Bronchial epithelial cell (primary cell): ENCODE measurements at regions not wholly inside any gene's neighbourhood (a gene's known extent, or its start where the extent isn't known, plus 50 kb on each side); places are given as distances from the start of the nearest gene placed in this dataset.
"Not testable (repeated sequence)": the region's sequence is repeated elsewhere in the genome, so short reads cannot be mapped to it uniquely, and the experiment has no call there.

Source experiments
- DNase-seq: peaks from one replicate; pipeline ENCODE4 v3.0.0-alpha.2; 2010; ENCODE audit warnings: low read depth
- FAIRE-seq: peaks from 2 replicates; lab custom pipeline; 2011; peaks lifted over from hg19 to GRCh38; lab: Jason Lieb, UNC
- H3K27me3 ChIP-seq: 2 replicates; pipeline ENCODE4 v1.5.1; 2011; ENCODE audit warnings: low read length; ENCODE audit not compliant: control insufficient read depth, insufficient read depth
- H3K36me3 ChIP-seq: 2 replicates; pipeline ENCODE4 v1.5.1; 2011; ENCODE audit warnings: low read length; ENCODE audit not compliant: control insufficient read depth, insufficient read depth
- H3K4me3 ChIP-seq: 2 replicates; pipeline ENCODE4 v1.5.1; 2011; ENCODE audit warnings: mild to moderate bottlenecking, low read depth, low read length, control low read depth
- CTCF ChIP-seq: IDR thresholded peaks from 2 replicates; pipeline ENCODE4 v1.5.1; 2011; ENCODE audit warnings: mild to moderate bottlenecking, moderate library complexity, low read length, control low read depth, inconsistent platforms; ENCODE audit not compliant: insufficient read depth, severe bottlenecking

DNA sequence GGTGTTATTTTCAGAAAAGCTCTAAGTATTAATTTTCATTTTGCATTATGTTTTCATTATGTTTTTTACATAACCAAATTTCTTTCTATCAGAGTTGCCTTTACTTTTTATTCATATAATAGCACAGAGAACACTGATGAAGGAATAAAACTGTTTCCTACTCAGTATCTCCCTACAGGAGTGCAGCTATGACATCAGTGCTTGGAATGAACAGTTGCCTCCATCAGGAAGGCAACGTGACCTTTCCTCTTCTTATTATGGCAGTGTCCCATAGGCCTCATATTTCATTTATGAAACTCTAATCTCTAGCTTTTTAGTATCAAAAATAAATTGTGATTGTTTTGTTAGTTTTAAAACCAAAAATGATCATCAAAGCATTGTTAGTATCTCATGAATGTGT is 712.8 kb downstream of the CD109 start:
- TF ChIP-seq CTCF, result no peak
- H3K27me3 ChIP-seq, result no peaks in the 10 kb centered on the region
- FAIRE-seq (no peak), DNase-seq (no peak)
- H3K36me3 ChIP-seq, result no peaks in the 10 kb centered on the region
- H3K4me3 ChIP-seq, result no peak overlapping the region

DNA sequence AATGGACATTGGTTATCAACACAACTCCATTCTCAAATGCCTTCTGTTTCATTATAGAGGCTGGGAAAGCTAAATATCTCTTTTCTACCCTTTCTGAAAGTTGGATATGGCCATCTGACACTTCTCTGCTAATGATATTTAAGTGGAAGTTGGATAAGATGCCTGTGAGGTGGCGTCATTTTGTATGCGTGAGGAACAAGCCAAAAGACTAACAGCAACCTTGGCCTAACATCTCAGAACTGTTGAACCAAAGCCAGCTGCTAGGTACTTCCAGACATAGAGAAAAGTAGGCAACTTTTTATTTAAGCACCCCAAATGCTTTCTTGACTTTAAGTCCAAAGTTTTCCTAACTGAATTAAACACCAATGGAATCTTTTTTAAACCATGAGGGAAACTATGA is 708.4 kb downstream of the CD109 start:
- FAIRE-seq (no peak), DNase-seq (no peak)
- no peak for TF ChIP-seq CTCF
- no peak overlapping the region for H3K4me3 ChIP-seq
- no peaks in the 10 kb centered on the region for H3K36me3 ChIP-seq
- H3K27me3 ChIP-seq, result no peaks in the 10 kb centered on the region

DNA sequence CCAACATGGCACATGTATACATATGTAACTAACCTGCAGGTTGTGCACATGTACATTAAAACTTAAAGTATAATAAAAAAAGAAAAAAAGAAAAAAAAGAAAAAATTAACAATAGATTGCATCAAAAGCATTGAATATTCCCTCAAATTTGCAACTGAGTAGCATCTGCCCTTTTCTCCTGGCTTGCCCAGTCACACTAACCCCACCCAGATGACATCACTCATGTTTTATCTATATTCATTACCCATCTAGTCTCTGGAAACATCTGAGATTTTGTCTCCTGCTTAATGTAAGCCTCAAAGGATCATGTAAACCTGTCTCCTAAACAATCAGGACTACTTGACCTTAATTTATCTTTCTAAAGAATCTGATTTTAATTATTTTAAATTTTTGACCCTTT is 706.8 kb downstream of the CD109 start:
- no peak for DNase-seq
- FAIRE-seq, result no peak
- TF ChIP-seq CTCF, result no peak
- Histone ChIP-seq H3K27me3 (no peaks in the 10 kb centered on the region), H3K36me3 (no peaks in the 10 kb centered on the region), H3K4me3 (no peak overlapping the region)

DNA sequence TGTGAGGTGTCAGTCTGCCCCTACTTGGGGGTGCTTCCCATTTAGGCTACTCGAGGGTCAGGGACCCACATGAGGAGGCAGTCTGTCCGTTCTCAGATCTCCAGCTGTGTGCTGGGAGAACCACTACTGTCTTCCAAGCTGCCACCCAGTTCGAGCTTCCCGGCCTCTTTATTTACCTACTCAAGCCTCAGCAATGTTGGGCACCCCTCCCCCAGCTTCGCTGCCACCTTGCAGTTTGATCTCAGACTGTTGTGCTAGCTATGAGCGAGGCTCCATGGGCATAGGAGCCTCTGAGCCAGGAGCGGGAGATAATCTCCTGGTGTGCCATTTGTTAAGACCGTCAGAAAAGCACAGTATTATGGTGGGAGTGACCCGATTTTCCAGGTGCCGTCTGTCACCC is 682.4 kb downstream of the CD109 start:
- H3K27me3 ChIP-seq, H3K36me3 ChIP-seq, H3K4me3 ChIP-seq, DNase-seq: not testable (repeated sequence)
- FAIRE-seq, result peak; percentile 75

DNA sequence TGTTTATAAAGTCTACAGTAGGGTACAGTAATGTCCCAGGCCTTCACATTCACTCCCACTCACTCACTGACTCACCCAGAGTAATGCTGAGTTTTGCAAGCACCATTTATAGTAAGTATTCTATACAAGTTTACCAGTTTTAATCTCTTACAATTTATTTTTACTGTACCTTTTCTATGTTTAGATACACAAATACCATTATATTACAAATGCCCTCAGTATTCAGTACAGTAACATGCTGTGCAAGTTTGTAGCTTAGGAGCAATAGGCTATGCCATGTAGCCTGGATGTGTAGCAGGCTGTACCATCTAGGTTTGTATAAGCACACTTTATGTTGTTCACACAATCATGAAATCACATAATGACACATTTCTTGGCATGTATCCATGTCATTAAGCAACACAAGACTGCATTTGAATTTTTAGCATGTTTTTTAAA is 673.6 kb downstream of the CD109 start:
- no peak for TF ChIP-seq CTCF
- no peaks in the 10 kb centered on the region for H3K36me3 ChIP-seq
- DNase-seq, result peak; percentile 95
- no peak overlapping the region for H3K4me3 ChIP-seq
- H3K27me3 ChIP-seq, result no peaks in the 10 kb centered on the region
- no peak for FAIRE-seq

DNA sequence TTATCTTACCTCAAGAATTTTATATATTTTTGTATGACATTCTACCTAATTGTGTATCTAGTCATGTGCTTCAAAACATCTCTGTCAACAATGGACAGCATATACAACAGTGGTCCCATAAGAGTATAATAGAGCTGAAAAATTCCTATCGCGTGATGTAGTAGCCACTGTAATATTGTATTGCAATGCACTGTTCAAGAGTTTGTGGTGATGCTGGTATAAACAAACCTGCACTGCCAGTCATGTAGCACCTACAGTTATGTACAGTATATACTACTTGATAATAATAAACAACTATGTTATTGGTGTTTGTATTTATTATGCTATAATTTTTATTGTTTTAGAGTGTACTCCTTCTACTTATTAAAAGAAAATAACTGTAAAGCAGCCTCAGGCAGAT is 672.7 kb downstream of the CD109 start:
- DNase-seq (no peak), FAIRE-seq (no peak)
- Histone ChIP-seq H3K36me3 (no peaks in the 10 kb centered on the region), H3K27me3 (no peaks in the 10 kb centered on the region), H3K4me3 (no peak overlapping the region)
- TF ChIP-seq CTCF, result no peak
